HG03439 (cell line): ENCODE measurements at regions not wholly inside any gene's neighbourhood (a gene's known extent, or its start where the extent isn't known, plus 50 kb on each side); places are given as distances from the start of the nearest gene placed in this dataset.
"Not testable (repeated sequence)": the region's sequence is repeated elsewhere in the genome, so short reads cannot be mapped to it uniquely, and the experiment has no call there.

Experiments used
- ATAC-seq: cut with Tn5 transposase; IDR thresholded peaks from one replicate; pipeline ENCODE4 v1.9.1; 2021; ENCODE audit warnings: mild to moderate bottlenecking, moderate library complexity; ENCODE audit not compliant: unreplicated experiment

GRCh38 chr1:192904438-192904895 is 95.6 kb downstream of the RGS2 start:
- ATAC-seq = no peak

GRCh38 chr1:192905049-192905448 is 96.2 kb downstream of the RGS2 start:
- ATAC-seq = no peak

GRCh38 chr1:192906334-192906733 is 97.5 kb downstream of the RGS2 start:
- no peak for ATAC-seq

- ATAC-seq = peak; percentile 45
Observed at GRCh38 chr1:192907545-192908243, 98.9 kb downstream of the RGS2 start.

- not testable (repeated sequence) for ATAC-seq
Observed at GRCh38 chr1:192911896-192912656, 103.2 kb downstream of the RGS2 start.

- ATAC-seq = no peak
Observed at GRCh38 chr1:192913683-192914082, 104.8 kb downstream of the RGS2 start.

GRCh38 chr1:192914092-192914491 is 105.3 kb downstream of the RGS2 start:
- no peak for ATAC-seq

- no peak for ATAC-seq
Observed at GRCh38 chr1:192914696-192915095, 105.9 kb downstream of the RGS2 start.

- ATAC-seq = no peak
Observed at GRCh38 chr1:192916021-192916420, 107.2 kb downstream of the RGS2 start.

GRCh38 chr1:192918259-192918658 is 109.4 kb downstream of the RGS2 start:
- no peak for ATAC-seq

GRCh38 chr1:192920412-192920811 is 111.6 kb downstream of the RGS2 start:
- no peak for ATAC-seq

- ATAC-seq = no peak
Observed at GRCh38 chr1:192925609-192926008, 116.8 kb downstream of the RGS2 start.

GRCh38 chr1:192926736-192927135 is 117.9 kb downstream of the RGS2 start:
- no peak for ATAC-seq

GRCh38 chr1:192927496-192927895 is 118.7 kb downstream of the RGS2 start:
- no peak for ATAC-seq

GRCh38 chr1:192929597-192929996 is 120.8 kb downstream of the RGS2 start:
- no peak for ATAC-seq

- ATAC-seq = no peak
Observed at GRCh38 chr1:192933744-192934143, 124.9 kb downstream of the RGS2 start.

- ATAC-seq = no peak
Observed at GRCh38 chr1:192936313-192937018, 122.7 kb downstream of the UCHL5 start.

- ATAC-seq = no peak
Observed at GRCh38 chr1:192937128-192937527, 122.0 kb downstream of the UCHL5 start.

GRCh38 chr1:192939440-192939839 is 119.7 kb downstream of the UCHL5 start:
- ATAC-seq = no peak

GRCh38 chr1:192940658-192941057 is 118.5 kb downstream of the UCHL5 start:
- no peak for ATAC-seq

GRCh38 chr1:192941722-192942411 is 117.3 kb downstream of the UCHL5 start:
- ATAC-seq = no peak
